ENCODE measurements at regions not wholly inside any gene's neighbourhood (a gene's known extent, or its start where the extent isn't known, plus 50 kb on each side); places are given as distances from the start of the nearest gene placed in this dataset.

DNA sequence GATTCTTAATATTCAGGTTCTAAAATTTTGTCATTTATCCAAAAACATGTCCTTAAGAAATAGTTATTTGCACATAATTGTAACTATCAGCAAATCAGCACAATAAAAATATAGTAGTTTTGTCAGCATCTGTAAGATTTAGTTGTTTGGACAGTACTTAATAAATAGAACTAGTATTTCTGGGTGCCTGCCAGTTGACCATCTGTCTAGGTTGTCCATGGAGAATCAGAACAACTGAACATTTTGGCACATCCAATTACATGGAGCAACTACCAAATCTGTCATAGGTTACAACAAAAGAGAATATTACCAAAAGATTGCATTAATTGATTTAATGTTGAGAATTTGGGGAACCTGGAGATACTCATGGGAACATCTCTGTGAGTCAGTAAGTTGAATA lies 305.5 kb upstream of the TACR3 start:
- H3K36me3 ChIP-seq: no peaks in the 10 kb centered on the region
- no peak for TF ChIP-seq POLR2AphosphoS5 (IDR thresholded peaks at IDR 0.05)
- TF ChIP-seq, protein P1, sequence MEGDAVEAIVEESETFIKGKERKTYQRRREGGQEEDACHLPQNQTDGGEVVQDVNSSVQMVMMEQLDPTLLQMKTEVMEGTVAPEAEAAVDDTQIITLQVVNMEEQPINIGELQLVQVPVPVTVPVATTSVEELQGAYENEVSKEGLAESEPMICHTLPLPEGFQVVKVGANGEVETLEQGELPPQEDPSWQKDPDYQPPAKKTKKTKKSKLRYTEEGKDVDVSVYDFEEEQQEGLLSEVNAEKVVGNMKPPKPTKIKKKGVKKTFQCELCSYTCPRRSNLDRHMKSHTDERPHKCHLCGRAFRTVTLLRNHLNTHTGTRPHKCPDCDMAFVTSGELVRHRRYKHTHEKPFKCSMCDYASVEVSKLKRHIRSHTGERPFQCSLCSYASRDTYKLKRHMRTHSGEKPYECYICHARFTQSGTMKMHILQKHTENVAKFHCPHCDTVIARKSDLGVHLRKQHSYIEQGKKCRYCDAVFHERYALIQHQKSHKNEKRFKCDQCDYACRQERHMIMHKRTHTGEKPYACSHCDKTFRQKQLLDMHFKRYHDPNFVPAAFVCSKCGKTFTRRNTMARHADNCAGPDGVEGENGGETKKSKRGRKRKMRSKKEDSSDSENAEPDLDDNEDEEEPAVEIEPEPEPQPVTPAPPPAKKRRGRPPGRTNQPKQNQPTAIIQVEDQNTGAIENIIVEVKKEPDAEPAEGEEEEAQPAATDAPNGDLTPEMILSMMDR (IDR thresholded peaks at IDR 0.05 in 8 of 11, conservative IDR thresholded peaks at IDR 0.05 in 3 of 11): no peak
- no peak for TF ChIP-seq POLR2A (IDR thresholded peaks at IDR 0.05)
- DNase-seq: no peak
- no peaks in the 10 kb centered on the region for H3K27me3 ChIP-seq (replicated peaks in 1 of 7)
- H3K4me3 ChIP-seq: no peak overlapping the region
- intact Hi-C loops (cut with DNase I; ENCODE audit: low total_unique reads): no loop called here
- no peaks in the 10 kb centered on the region for H3K4me1 ChIP-seq
- H3K9me3 ChIP-seq: no peaks in the 10 kb centered on the region
- no peak overlapping the region for H3K27ac ChIP-seq

DNA sequence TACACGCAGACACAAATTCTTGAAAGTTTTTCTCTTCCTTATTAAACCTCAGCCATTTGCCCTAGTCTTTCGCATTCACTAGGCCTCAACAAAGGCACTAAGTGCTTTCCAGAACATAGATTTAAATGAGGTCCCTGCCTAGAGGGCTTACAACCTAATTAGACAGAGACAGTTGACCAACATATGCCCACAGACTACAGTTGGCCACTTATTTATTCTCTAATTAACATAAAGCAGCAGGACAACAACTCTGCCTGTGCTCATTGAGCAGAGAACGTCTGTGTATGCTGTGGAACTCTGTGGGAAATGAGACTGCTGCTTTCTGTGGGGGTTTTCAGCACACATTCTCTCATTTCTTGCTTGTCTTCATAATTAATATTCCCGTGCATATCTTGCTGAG lies 303.0 kb upstream of the TACR3 start:
- no peak for TF ChIP-seq POLR2AphosphoS5 (IDR thresholded peaks at IDR 0.05)
- TF ChIP-seq POLR2A (IDR thresholded peaks at IDR 0.05): no peak
- TF ChIP-seq, protein P1 (IDR thresholded peaks at IDR 0.05 in 8 of 11, conservative IDR thresholded peaks at IDR 0.05 in 3 of 11): no peak
- Histone ChIP-seq H3K36me3 (no peaks in the 10 kb centered on the region), H3K4me1 (no peaks in the 10 kb centered on the region), H3K27ac (no peak overlapping the region), H3K4me3 (no peak overlapping the region), H3K9me3 (no peaks in the 10 kb centered on the region), H3K27me3 (replicated peaks in 1 of 7) (no peaks in the 10 kb centered on the region)
- 65 to 87% (median 74%) methylated on average over 4 of the region's 4 CpGs for WGBS, 5 donors
- no peak for DNase-seq
- intact Hi-C loops (cut with DNase I; ENCODE audit: low total_unique reads): no loop called here

DNA sequence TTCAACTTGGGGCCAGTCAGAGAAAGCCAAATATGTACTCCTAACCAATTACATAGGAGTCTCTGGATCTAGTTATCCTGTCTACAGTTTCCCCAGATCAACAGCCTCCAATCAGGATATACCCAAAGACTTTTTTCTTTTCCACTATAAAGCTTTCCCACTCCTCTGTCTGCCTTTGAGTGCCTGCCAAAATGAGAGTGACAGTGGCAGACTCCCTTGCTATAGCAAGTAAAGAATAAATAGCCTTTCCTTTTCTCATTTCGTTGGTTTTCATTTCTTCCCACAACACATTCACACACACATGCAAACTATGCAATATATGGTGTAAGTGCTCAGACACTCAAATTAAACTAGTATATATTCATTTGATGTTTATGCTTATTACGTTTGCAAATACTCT lies 302.4 kb upstream of the TACR3 start:
- Histone ChIP-seq H3K27me3 (replicated peaks in 1 of 7) (no peaks in the 10 kb centered on the region), H3K4me3 (no peak overlapping the region), H3K4me1 (no peaks in the 10 kb centered on the region), H3K36me3 (no peaks in the 10 kb centered on the region), H3K9me3 (no peaks in the 10 kb centered on the region), H3K27ac (no peak overlapping the region)
- intact Hi-C loops (cut with DNase I; ENCODE audit: low total_unique reads): no loop called here
- DNase-seq: no peak
- WGBS, 5 donors: 51 to 78% (median 58%) methylated on average over 2 of the region's 2 CpGs
- TF ChIP-seq, protein P1 (IDR thresholded peaks at IDR 0.05 in 8 of 11, conservative IDR thresholded peaks at IDR 0.05 in 3 of 11): no peak

DNA sequence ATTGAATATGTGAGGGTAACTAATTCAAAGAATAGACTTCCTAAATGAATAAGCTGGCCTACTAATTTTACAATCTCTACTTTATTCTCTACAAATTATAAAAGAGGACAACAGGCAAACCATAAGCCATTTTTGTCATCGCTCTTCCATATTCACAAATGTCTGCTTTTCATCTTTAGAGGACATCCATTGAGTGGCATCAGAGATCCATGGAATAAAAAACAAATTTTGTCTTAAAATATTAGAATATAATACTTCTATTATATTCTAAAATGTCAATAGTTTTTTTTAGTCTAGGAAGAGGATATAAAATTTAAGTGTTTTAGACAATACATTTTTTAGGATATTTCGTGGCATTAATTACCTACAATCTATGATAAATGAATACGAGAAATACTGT lies 300.9 kb upstream of the TACR3 start:
- no peak for DNase-seq

More for the DNA sequence above, 300.9 kb upstream of the TACR3 start:
- intact Hi-C loops (cut with DNase I; ENCODE audit: low total_unique reads): no loop called here
- TF ChIP-seq, protein P1 (IDR thresholded peaks at IDR 0.05 in 8 of 11, conservative IDR thresholded peaks at IDR 0.05 in 3 of 11): no peak
- no peak for TF ChIP-seq POLR2AphosphoS5 (IDR thresholded peaks at IDR 0.05)
- TF ChIP-seq POLR2A (IDR thresholded peaks at IDR 0.05): no peak
- H3K4me3 ChIP-seq: no peak overlapping the region
- no peak overlapping the region for H3K27ac ChIP-seq
- no peaks in the 10 kb centered on the region for H3K27me3 ChIP-seq (replicated peaks in 1 of 7)
- WGBS, 5 donors: 79 to 91% (median 86%) methylated on average over 3 of the region's 3 CpGs
- no peaks in the 10 kb centered on the region for H3K36me3 ChIP-seq
- no peaks in the 10 kb centered on the region for H3K4me1 ChIP-seq
- H3K9me3 ChIP-seq: no peaks in the 10 kb centered on the region
